ENCODE measurements at regions not wholly inside any gene's neighbourhood (a gene's known extent, or its start where the extent isn't known, plus 50 kb on each side); places are given as distances from the start of the nearest gene placed in this dataset.
"Not testable (repeated sequence)": the region's sequence is repeated elsewhere in the genome, so short reads cannot be mapped to it uniquely, and the experiment has no call there.

DNA sequence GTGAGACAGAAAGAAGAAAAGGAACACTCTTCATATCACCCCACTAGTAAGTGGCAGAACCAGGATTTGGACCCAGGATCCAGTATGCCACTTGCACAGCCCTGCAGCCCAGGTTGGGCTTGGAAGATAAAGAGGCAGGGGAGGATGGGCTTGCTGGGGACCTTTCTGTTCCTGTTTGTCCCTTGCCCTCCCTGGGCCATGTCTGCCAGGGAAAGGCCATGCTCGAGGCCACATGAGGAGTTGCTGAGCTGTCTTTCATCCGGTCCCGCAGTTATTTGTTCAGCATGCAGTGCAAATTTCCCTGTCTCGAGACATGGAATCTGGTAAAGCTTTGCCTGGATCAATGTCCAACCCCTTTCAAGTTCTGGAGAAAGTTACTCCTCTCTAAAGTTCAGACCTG is 116.0 kb upstream of the MRPS22 start:
- Histone ChIP-seq H3K79me2 (ENCODE audit: insufficient read depth, low read length) (no peaks in the 10 kb centered on the region), H3K4me1 (ENCODE audit: insufficient read depth, low read length) (no peaks in the 10 kb centered on the region), H3K4me2 (ENCODE audit: insufficient read depth, low read length) (no peak overlapping the region), H4K20me1 (ENCODE audit: insufficient read depth, low read length) (no peaks in the 10 kb centered on the region), H3K27ac (ENCODE audit: low read length) (no peak overlapping the region), H2AFZ (ENCODE audit: low read depth, low read length) (no peak overlapping the region), H3K4me3 (ENCODE audit: low read depth in 1 of 2, low read length in 2 of 2) (no peak overlapping the region), H3K36me3 (ENCODE audit: insufficient read depth, low read length) (no peaks in the 10 kb centered on the region), H3K27me3 (ENCODE audit: insufficient read depth, low read length, poor library complexity) (peaks cover 7% of the 10 kb centered on the region), H3K9ac (ENCODE audit: low read depth, low read length) (no peak overlapping the region), H3K9me3 (ENCODE audit: insufficient read depth, low read length, severe bottlenecking) (no peaks in the 10 kb centered on the region)
- TF ChIP-seq EZH2 (IDR thresholded peaks at IDR 0.05; ENCODE audit: borderline replicate concordance, low read depth, low read length, severe bottlenecking): no peak
- TF ChIP-seq, protein P1, sequence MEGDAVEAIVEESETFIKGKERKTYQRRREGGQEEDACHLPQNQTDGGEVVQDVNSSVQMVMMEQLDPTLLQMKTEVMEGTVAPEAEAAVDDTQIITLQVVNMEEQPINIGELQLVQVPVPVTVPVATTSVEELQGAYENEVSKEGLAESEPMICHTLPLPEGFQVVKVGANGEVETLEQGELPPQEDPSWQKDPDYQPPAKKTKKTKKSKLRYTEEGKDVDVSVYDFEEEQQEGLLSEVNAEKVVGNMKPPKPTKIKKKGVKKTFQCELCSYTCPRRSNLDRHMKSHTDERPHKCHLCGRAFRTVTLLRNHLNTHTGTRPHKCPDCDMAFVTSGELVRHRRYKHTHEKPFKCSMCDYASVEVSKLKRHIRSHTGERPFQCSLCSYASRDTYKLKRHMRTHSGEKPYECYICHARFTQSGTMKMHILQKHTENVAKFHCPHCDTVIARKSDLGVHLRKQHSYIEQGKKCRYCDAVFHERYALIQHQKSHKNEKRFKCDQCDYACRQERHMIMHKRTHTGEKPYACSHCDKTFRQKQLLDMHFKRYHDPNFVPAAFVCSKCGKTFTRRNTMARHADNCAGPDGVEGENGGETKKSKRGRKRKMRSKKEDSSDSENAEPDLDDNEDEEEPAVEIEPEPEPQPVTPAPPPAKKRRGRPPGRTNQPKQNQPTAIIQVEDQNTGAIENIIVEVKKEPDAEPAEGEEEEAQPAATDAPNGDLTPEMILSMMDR (IDR thresholded peaks at IDR 0.05; ENCODE audit: borderline replicate concordance, extremely low read depth, low read length, poor library complexity, severe bottlenecking): no peak
- DNase-seq (no peak), ATAC-seq (ENCODE audit: insufficient read depth, low read depth) (no peak)

DNA sequence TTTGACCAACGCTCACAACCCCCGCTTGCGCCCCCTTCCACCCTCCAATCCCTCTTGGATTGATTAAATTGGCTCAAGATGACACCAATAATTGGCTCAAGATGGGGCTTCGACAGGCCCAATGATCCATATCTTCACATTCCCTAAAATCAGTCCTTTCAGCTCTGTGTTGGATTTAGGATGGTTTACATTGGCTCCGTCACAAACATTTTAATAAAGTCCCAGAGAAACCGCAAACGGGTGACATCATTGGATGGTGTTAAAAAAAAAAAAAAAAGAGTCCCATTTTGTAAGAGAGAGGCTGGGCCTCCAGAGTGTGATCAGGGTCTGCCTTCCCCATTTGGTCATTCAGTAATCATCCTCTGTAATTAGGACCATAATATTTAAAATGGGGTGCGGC is 113.4 kb upstream of the MRPS22 start:
- Histone ChIP-seq H3K36me3 (ENCODE audit: insufficient read depth, low read length) (no peaks in the 10 kb centered on the region), H3K4me3 (ENCODE audit: low read depth in 1 of 2, low read length in 2 of 2) (no peak overlapping the region), H3K4me2 (ENCODE audit: insufficient read depth, low read length) (no peak overlapping the region), H3K4me1 (ENCODE audit: insufficient read depth, low read length) (no peaks in the 10 kb centered on the region), H3K27ac (ENCODE audit: low read length) (no peak overlapping the region), H3K79me2 (ENCODE audit: insufficient read depth, low read length) (no peaks in the 10 kb centered on the region), H4K20me1 (ENCODE audit: insufficient read depth, low read length) (no peaks in the 10 kb centered on the region), H3K9ac (ENCODE audit: low read depth, low read length) (no peak overlapping the region), H2AFZ (ENCODE audit: low read depth, low read length) (no peak overlapping the region), H3K27me3 (ENCODE audit: insufficient read depth, low read length, poor library complexity) (peaks cover 7% of the 10 kb centered on the region), H3K9me3 (ENCODE audit: insufficient read depth, low read length, severe bottlenecking) (no peaks in the 10 kb centered on the region)
- DNase-seq (no peak), ATAC-seq (ENCODE audit: insufficient read depth, low read depth) (no peak)
- TF ChIP-seq, protein P1 (IDR thresholded peaks at IDR 0.05; ENCODE audit: borderline replicate concordance, extremely low read depth, low read length, poor library complexity, severe bottlenecking): no peak
- TF ChIP-seq EZH2 (IDR thresholded peaks at IDR 0.05; ENCODE audit: borderline replicate concordance, low read depth, low read length, severe bottlenecking): no peak

DNA sequence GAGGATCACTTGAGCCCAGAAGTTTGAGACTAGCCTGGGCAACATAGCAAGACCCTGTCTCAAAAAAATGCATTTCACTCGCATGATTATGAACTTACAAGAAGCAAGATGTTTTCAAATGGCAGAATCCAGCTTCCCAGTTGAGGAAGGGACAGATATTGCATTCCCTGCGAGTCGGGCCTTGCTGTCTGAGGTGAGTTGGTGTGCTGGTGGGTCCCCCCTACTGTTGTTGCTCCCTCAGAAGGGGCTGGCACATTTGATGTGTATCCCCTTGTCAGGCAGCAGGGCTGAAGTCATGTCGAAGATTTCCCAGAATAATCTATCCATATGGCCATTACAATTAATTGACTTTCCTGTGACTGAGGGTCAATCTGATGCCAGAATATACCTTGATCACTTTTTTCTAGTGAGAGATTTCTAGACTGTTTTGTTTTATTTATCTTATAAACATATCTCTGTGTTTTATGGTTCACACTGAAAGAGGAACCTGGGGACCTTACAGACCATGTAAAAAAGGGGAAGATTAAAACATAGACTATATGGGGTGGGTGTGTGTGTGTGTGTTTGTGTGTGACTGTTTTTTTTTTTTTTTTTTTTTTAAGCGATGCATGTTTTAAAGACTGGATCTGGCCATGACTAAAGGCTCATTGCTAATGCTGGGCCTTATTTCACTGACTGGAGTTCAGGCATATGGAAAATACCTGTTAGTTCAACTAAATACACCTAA is 112.1 kb upstream of the MRPS22 start:
- Histone ChIP-seq H3K9me3 (ENCODE audit: insufficient read depth, low read length, severe bottlenecking) (no peaks in the 10 kb centered on the region), H4K20me1 (ENCODE audit: insufficient read depth, low read length) (no peaks in the 10 kb centered on the region), H3K79me2 (ENCODE audit: insufficient read depth, low read length) (no peaks in the 10 kb centered on the region), H3K27ac (ENCODE audit: low read length) (no peak overlapping the region), H3K9ac (ENCODE audit: low read depth, low read length) (no peak overlapping the region), H3K4me2 (ENCODE audit: insufficient read depth, low read length) (no peak overlapping the region), H3K4me3 (ENCODE audit: low read depth in 1 of 2, low read length in 2 of 2) (no peak overlapping the region), H2AFZ (ENCODE audit: low read depth, low read length) (no peak overlapping the region), H3K4me1 (ENCODE audit: insufficient read depth, low read length) (no peaks in the 10 kb centered on the region), H3K27me3 (ENCODE audit: insufficient read depth, low read length, poor library complexity) (peaks cover 12% of the 10 kb centered on the region), H3K36me3 (ENCODE audit: insufficient read depth, low read length) (no peaks in the 10 kb centered on the region)
- no peak for TF ChIP-seq EZH2 (IDR thresholded peaks at IDR 0.05; ENCODE audit: borderline replicate concordance, low read depth, low read length, severe bottlenecking)
- TF ChIP-seq, protein P1 (IDR thresholded peaks at IDR 0.05; ENCODE audit: borderline replicate concordance, extremely low read depth, low read length, poor library complexity, severe bottlenecking): no peak
- ATAC-seq (ENCODE audit: insufficient read depth, low read depth): no peak
- DNase-seq: no peak

DNA sequence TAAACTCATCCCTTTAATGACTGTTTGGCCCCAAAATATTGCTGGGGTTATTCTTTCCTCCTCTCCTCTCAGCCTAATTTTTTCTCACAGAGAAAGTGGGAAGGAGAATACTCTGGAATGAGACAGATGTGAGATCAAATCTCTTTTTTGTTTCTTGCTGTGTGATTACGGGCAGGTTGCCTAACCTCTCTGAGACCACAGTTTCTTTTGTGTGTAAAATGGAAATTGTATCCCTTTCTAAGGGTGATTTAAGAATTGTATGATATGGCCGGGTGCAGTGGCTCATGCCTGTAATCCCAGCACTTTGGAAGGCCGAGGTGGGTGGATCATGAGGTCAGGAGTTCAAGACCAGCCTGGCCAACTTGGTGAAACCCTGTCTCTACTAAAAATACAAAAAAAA is 111.5 kb upstream of the MRPS22 start:
- not testable (repeated sequence) for H3K79me2 ChIP-seq (ENCODE audit: insufficient read depth, low read length); H3K9me3 ChIP-seq (ENCODE audit: insufficient read depth, low read length, severe bottlenecking); H2AFZ ChIP-seq (ENCODE audit: low read depth, low read length); DNase-seq; H3K9ac ChIP-seq (ENCODE audit: low read depth, low read length); H3K27ac ChIP-seq (ENCODE audit: low read length); H3K36me3 ChIP-seq (ENCODE audit: insufficient read depth, low read length); H3K4me3 ChIP-seq (ENCODE audit: low read depth in 1 of 2, low read length in 2 of 2); H3K27me3 ChIP-seq (ENCODE audit: insufficient read depth, low read length, poor library complexity); H3K4me2 ChIP-seq (ENCODE audit: insufficient read depth, low read length); H4K20me1 ChIP-seq (ENCODE audit: insufficient read depth, low read length); ATAC-seq (ENCODE audit: insufficient read depth, low read depth); H3K4me1 ChIP-seq (ENCODE audit: insufficient read depth, low read length)

All from DND-41 (cell line).